GM12872 (cell line): ENCODE measurements at regions not wholly inside any gene's neighbourhood (a gene's known extent, or its start where the extent isn't known, plus 50 kb on each side); places are given as distances from the start of the nearest gene placed in this dataset.

Experiments used
- CTCF ChIP-seq: IDR thresholded peaks from 3 replicates; pipeline ENCODE4 v1.5.1; 2011; ENCODE audit warnings: low read depth, mild to moderate bottlenecking, low read length, moderate library complexity; ENCODE audit not compliant: insufficient read depth

- TF ChIP-seq CTCF, result no peak
These were observed 52.8 kb upstream of the CDYL start for GRCh38 chr6:4723383-4723782.

GRCh38 chr6:4719491-4719890, 56.7 kb upstream of the CDYL start:
- TF ChIP-seq CTCF, result no peak

GRCh38 chr6:4717856-4718255, 58.3 kb upstream of the CDYL start:
- TF ChIP-seq CTCF, result no peak

- TF ChIP-seq CTCF, result no peak
These were observed 59.1 kb upstream of the CDYL start for GRCh38 chr6:4717124-4717523.

- no peak for TF ChIP-seq CTCF
These were observed 61.2 kb upstream of the CDYL start for GRCh38 chr6:4714961-4715501.

GRCh38 chr6:4712291-4712690, 63.9 kb upstream of the CDYL start:
- TF ChIP-seq CTCF, result no peak

- TF ChIP-seq CTCF, result no peak
These were observed 69.2 kb upstream of the CDYL start for GRCh38 chr6:4707011-4707410.

- no peak for TF ChIP-seq CTCF
These were observed 70.4 kb upstream of the CDYL start for GRCh38 chr6:4705809-4706208.
